ENCODE measurements at regions not wholly inside any gene's neighbourhood (a gene's known extent, or its start where the extent isn't known, plus 50 kb on each side); places are given as distances from the start of the nearest gene placed in this dataset.

- no peak for ATAC-seq (ENCODE audit: low read depth)
- no peak overlapping the region for H3K4me3 ChIP-seq (ENCODE audit: severe bottlenecking)
- H3K27ac ChIP-seq (ENCODE audit: poor library complexity, severe bottlenecking) = no peak overlapping the region
- no peaks in the 10 kb centered on the region for H3K27me3 ChIP-seq (ENCODE audit: insufficient read depth, poor library complexity, severe bottlenecking)
- no peaks in the 10 kb centered on the region for H3K36me3 ChIP-seq (ENCODE audit: low read depth)
- TF ChIP-seq, protein P1, sequence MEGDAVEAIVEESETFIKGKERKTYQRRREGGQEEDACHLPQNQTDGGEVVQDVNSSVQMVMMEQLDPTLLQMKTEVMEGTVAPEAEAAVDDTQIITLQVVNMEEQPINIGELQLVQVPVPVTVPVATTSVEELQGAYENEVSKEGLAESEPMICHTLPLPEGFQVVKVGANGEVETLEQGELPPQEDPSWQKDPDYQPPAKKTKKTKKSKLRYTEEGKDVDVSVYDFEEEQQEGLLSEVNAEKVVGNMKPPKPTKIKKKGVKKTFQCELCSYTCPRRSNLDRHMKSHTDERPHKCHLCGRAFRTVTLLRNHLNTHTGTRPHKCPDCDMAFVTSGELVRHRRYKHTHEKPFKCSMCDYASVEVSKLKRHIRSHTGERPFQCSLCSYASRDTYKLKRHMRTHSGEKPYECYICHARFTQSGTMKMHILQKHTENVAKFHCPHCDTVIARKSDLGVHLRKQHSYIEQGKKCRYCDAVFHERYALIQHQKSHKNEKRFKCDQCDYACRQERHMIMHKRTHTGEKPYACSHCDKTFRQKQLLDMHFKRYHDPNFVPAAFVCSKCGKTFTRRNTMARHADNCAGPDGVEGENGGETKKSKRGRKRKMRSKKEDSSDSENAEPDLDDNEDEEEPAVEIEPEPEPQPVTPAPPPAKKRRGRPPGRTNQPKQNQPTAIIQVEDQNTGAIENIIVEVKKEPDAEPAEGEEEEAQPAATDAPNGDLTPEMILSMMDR (IDR thresholded peaks at IDR 0.05; ENCODE audit: poor library complexity, severe bottlenecking) = no peak
- H3K4me1 ChIP-seq (ENCODE audit: insufficient read depth, poor library complexity, severe bottlenecking) = peaks cover 14% of the 10 kb centered on the region
- H3K9me3 ChIP-seq (ENCODE audit: severe bottlenecking) = no peaks in the 10 kb centered on the region
- DNase-seq (ENCODE audit: low spot score) = no peak
These were observed 183.8 kb downstream of the KATNAL1 start for GRCh38 chr13:30123575-30123974.

DNA sequence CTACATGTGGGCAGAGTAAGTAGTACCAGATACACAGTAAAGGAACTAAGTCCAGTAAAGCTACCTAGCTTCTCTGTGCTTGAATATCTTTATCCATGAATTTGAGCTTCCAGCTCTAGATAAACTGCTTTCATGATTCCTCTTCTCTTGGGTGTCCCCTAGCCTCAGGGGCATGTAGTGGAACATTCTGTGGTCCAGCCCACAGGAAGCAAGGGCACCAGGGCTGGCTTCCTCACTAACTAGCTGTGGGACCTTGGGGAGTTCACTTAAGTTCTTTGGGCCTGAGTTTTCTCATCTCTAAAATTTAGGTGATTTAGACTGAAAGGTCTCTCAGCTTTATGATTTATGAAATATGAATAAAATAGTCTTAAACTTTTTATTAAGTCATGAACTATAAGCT, 185.7 kb downstream of the KATNAL1 start:
- Histone ChIP-seq H3K9me3 (ENCODE audit: severe bottlenecking) (no peaks in the 10 kb centered on the region), H3K27me3 (ENCODE audit: insufficient read depth, poor library complexity, severe bottlenecking) (no peaks in the 10 kb centered on the region), H3K4me1 (ENCODE audit: insufficient read depth, poor library complexity, severe bottlenecking) (peaks cover 14% of the 10 kb centered on the region), H3K27ac (ENCODE audit: poor library complexity, severe bottlenecking) (no peak overlapping the region), H3K4me3 (ENCODE audit: severe bottlenecking) (no peak overlapping the region), H3K36me3 (ENCODE audit: low read depth) (no peaks in the 10 kb centered on the region)
- DNase-seq (ENCODE audit: low spot score) (no peak), ATAC-seq (ENCODE audit: low read depth) (no peak)
- TF ChIP-seq, protein P1 (IDR thresholded peaks at IDR 0.05; ENCODE audit: poor library complexity, severe bottlenecking) = no peak

- TF ChIP-seq, protein P1 (IDR thresholded peaks at IDR 0.05; ENCODE audit: poor library complexity, severe bottlenecking) = no peak
- Histone ChIP-seq H3K27ac (ENCODE audit: poor library complexity, severe bottlenecking) (no peak overlapping the region), H3K9me3 (ENCODE audit: severe bottlenecking) (no peaks in the 10 kb centered on the region), H3K4me3 (ENCODE audit: severe bottlenecking) (no peak overlapping the region), H3K4me1 (ENCODE audit: insufficient read depth, poor library complexity, severe bottlenecking) (peaks cover 14% of the 10 kb centered on the region), H3K27me3 (ENCODE audit: insufficient read depth, poor library complexity, severe bottlenecking) (no peaks in the 10 kb centered on the region), H3K36me3 (ENCODE audit: low read depth) (no peaks in the 10 kb centered on the region)
- DNase-seq (ENCODE audit: low spot score) (no peak), ATAC-seq (ENCODE audit: low read depth) (no peak)
These were observed 186.1 kb downstream of the KATNAL1 start for GRCh38 chr13:30121244-30121643.

DNA sequence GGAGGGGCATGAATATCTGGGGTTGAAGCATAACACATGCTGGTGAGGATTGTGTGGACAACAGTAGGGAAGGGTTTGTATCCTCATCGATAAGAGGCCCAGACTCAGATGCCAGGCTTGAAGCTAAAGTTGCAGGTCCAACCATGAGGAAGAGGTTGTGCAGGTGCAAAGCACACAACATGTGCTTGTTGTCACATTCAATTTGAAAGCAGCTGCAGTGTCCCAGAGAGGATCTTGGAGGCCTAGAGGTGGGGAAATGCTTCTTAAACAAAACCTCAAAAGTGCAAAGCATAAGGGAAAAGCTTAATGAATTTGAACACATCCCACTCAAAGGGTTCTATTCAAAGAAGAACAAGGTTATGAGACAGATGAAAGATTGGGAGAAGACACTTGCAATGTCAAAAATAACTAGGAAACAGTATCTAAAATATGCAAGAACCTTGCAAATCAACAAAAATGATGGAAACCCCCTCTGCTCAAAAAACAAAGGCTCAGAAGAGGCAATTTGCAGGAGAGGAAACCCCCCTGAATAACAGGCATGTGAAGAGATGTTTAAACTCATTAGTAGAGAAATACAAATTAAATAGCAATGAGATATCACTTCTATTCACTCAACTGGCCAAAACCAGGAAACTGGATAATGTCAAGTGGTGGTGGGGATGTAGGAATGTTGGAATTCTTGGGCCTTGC, 187.1 kb downstream of the KATNAL1 start:
- Histone ChIP-seq H3K36me3 (ENCODE audit: low read depth) (no peaks in the 10 kb centered on the region), H3K27ac (ENCODE audit: poor library complexity, severe bottlenecking) (peak overlapping the region; percentile 48), H3K4me1 (ENCODE audit: insufficient read depth, poor library complexity, severe bottlenecking) (peaks cover 15% of the 10 kb centered on the region), H3K9me3 (ENCODE audit: severe bottlenecking) (no peaks in the 10 kb centered on the region), H3K4me3 (ENCODE audit: severe bottlenecking) (no peak overlapping the region), H3K27me3 (ENCODE audit: insufficient read depth, poor library complexity, severe bottlenecking) (no peaks in the 10 kb centered on the region)
- TF ChIP-seq, protein P1 (IDR thresholded peaks at IDR 0.05; ENCODE audit: poor library complexity, severe bottlenecking) = no peak
- ATAC-seq (ENCODE audit: low read depth) (no peak), DNase-seq (ENCODE audit: low spot score) (no peak)

DNA sequence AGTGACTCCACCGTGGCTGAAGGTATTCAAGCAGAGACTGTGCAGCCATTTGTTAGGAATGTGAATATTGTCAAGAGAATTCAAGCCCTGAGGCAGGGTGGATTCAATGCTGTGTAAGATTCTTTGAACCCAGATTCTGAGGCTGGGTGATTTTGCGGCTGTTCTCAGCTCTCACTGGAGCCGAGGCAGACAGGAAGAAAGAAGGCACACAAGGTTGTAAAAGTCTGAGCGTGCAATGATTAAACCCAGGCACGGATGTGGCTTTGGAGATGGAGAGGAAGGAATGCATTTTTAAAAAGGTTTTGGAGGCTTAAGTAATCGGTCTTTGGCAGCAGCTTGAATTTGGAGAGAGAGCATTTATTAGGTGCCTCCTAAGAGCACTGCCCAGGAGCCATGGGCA, 187.9 kb downstream of the KATNAL1 start:
- ATAC-seq (ENCODE audit: low read depth) = peak; percentile 55
- DNase-seq (ENCODE audit: low spot score) = no peak
- H3K27ac ChIP-seq (ENCODE audit: poor library complexity, severe bottlenecking) = peak overlapping the region; percentile 48

More for the DNA sequence above, 187.9 kb downstream of the KATNAL1 start:
- H3K9me3 ChIP-seq (ENCODE audit: severe bottlenecking) = no peaks in the 10 kb centered on the region
- no peaks in the 10 kb centered on the region for H3K36me3 ChIP-seq (ENCODE audit: low read depth)
- peaks cover 15% of the 10 kb centered on the region for H3K4me1 ChIP-seq (ENCODE audit: insufficient read depth, poor library complexity, severe bottlenecking)
- H3K27me3 ChIP-seq (ENCODE audit: insufficient read depth, poor library complexity, severe bottlenecking) = no peaks in the 10 kb centered on the region
- no peak overlapping the region for H3K4me3 ChIP-seq (ENCODE audit: severe bottlenecking)
- TF ChIP-seq, protein P1 (IDR thresholded peaks at IDR 0.05; ENCODE audit: poor library complexity, severe bottlenecking) = no peak

Data from RWPE2 (cell line).